HepG2 (cell line): ENCODE measurements at regions not wholly inside any gene's neighbourhood (a gene's known extent, or its start where the extent isn't known, plus 50 kb on each side); places are given as distances from the start of the nearest gene placed in this dataset.

Source experiments
- ARNT ChIP-seq: fragments of 450-650 bp; IDR thresholded peaks from 2 replicates; pipeline ENCODE4 v1.6.1; 2017
- CBX5 ChIP-seq: sonication (generic); formaldehyde crosslinking; IDR thresholded peaks from 2 replicates; pipeline ENCODE4 v1.4.0; 2020; ENCODE audit warnings: missing genetic modification reagents, borderline replicate concordance
- E2F2 ChIP-seq: sonication (generic); formaldehyde crosslinking; IDR thresholded peaks from 2 replicates; pipeline ENCODE4 v1.4.0; 2020; ENCODE audit warnings: missing genetic modification reagents, borderline replicate concordance
- FOXA3 ChIP-seq: IDR thresholded peaks from 2 replicates; pipeline ENCODE4 v1.6.1; 2016; ENCODE audit warnings: missing genetic modification reagents, missing compliant biosample characterization
- GFI1 ChIP-seq: sonication (generic); formaldehyde crosslinking; IDR thresholded peaks from 2 replicates; pipeline ENCODE4 v1.5.0; 2020; ENCODE audit warnings: missing genetic modification reagents, mild to moderate bottlenecking, borderline replicate concordance
- HNRNPH1 ChIP-seq: fragments of 200-400 bp; formaldehyde crosslinking; optimal IDR thresholded peaks from 2 replicates; pipeline ENCODE3; 2017; ENCODE audit warnings: mild to moderate bottlenecking, low read depth, low read length
- KDM6A ChIP-seq: IDR thresholded peaks from 2 replicates; pipeline ENCODE4 v1.6.1; 2016; ENCODE audit warnings: low read depth
- KLF12 ChIP-seq: sonication (generic); formaldehyde crosslinking; IDR thresholded peaks from 2 replicates; pipeline ENCODE4 v1.4.0; 2020; ENCODE audit warnings: missing genetic modification reagents, borderline replicate concordance
- MEIS2 ChIP-seq: sonication (generic); formaldehyde crosslinking; IDR thresholded peaks from 2 replicates; pipeline ENCODE4 v1.9.0; 2021; ENCODE audit warnings: mild to moderate bottlenecking, missing genetic modification reagents
- NR2F1 ChIP-seq, 2 experiments: fragments of 450-650 bp in 1 of 2; formaldehyde crosslinking in 1 of 2; IDR thresholded peaks; 2 replicates each; pipeline versions ENCODE4 v1.5.0 to v1.6.1; 2016 to 2020; ENCODE audit warnings: mild to moderate bottlenecking in 1 of 2, missing compliant biosample characterization in 1 of 2, missing genetic modification reagents in 1 of 2, moderate library complexity in 1 of 2
- SAP130 ChIP-seq: IDR thresholded peaks from 2 replicates; pipeline ENCODE4 v1.6.1; 2016; ENCODE audit warnings: low read depth
- SOX13 ChIP-seq, 3 experiments: fragments of 450-650 bp in 1 of 3; sonication (generic) in 1 of 3; formaldehyde crosslinking in 1 of 3; IDR thresholded peaks in 2 of 3; conservative IDR thresholded peaks in 1 of 3; 2 replicates each; pipeline versions ENCODE4 v1.5.0 to v1.6.1; 2016 to 2020; ENCODE audit warnings: antibody characterized with exemption in 1 of 3, mild to moderate bottlenecking in 1 of 3, missing compliant biosample characterization in 1 of 3, missing genetic modification reagents in 1 of 3, moderate library complexity in 1 of 3
- TGIF2 ChIP-seq: IDR thresholded peaks from 2 replicates; pipeline ENCODE4 v1.6.1; 2016; ENCODE audit warnings: control low read depth, missing compliant biosample characterization
- XBP1 ChIP-seq: sonication (generic); formaldehyde crosslinking; IDR thresholded peaks from 2 replicates; pipeline ENCODE4 v1.5.0; 2020; ENCODE audit warnings: missing genetic modification reagents
- ZBTB4 ChIP-seq: sonication (generic); formaldehyde crosslinking; IDR thresholded peaks from 2 replicates; pipeline ENCODE4 v1.4.0; 2020; ENCODE audit warnings: missing genetic modification reagents, mild to moderate bottlenecking, borderline replicate concordance
- ZNF335 ChIP-seq: sonication (generic); formaldehyde crosslinking; IDR thresholded peaks from 2 replicates; pipeline ENCODE4 v1.4.0; 2020; ENCODE audit warnings: missing genetic modification reagents
- ZNF749 ChIP-seq: sonication (generic); formaldehyde crosslinking; IDR thresholded peaks from 2 replicates; pipeline ENCODE4 v1.8.0; 2022; ENCODE audit warnings: mild to moderate bottlenecking, missing genetic modification reagents, moderate library complexity, borderline replicate concordance
- ZNF839 ChIP-seq: sonication (generic); formaldehyde crosslinking; IDR thresholded peaks from 2 replicates; pipeline ENCODE4 v1.4.0; 2020; ENCODE audit warnings: missing genetic modification reagents, mild to moderate bottlenecking, borderline replicate concordance
- TF ChIP-seq, protein P1 (sequence below): sonication (generic); formaldehyde crosslinking; IDR thresholded peaks from 2 replicates; pipeline ENCODE4 v1.8.1; 2022; ENCODE audit warnings: mild to moderate bottlenecking, missing genetic modification reagents
- TF ChIP-seq, protein P2 (sequence below): sonication (generic); formaldehyde crosslinking; IDR thresholded peaks from 2 replicates; pipeline ENCODE4 v1.4.0; 2020; ENCODE audit warnings: missing genetic modification reagents

DNA sequence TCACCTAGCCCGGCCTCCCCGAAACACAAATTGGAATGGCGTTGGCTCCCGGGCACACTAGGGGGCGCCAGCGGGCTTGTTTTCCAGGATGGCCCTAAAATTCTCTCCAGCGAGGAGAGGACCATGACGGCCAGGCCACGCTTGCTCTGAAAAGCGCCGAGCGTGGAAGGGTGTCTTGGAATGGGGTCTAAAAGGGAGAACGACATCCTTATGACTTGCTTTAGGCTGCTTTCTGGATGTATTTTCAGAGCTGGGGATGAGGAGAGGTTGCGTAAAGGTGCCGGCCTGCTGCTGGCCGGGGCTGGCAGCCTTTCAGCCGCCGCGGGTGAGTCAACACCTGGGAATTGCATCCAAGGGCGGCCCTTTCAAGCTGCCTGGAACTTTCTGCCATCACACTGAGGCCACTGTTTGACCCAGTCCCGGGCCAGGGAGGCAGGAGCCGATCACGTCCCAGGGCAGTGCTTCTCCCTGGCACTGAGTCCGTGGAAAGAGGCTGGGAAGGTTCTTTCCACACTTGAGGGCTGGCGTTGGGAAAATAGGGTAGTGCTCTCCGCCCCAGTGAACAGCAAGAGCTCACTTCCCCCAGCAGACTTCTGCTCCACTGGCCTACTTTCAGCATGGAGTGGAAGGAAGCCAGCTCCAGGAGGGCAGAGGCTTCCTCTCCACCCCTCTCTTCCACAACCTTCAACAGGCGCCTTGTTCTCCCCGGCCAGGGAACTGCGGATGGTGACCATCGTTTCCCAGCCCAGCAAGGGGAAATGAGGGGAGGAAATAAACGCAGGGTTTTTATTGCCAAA lies 216.2 kb downstream of the TTC8 start (continued):
- TF ChIP-seq KDM6A (CRISPR knock-in tag) (peak; percentile 46; the same call in 1 of the 2 replicates), TGIF2 (peak; percentile 25; the same call in 1 of the 2 replicates), XBP1 (CRISPR knock-in tag) (no peak), ZNF839 (CRISPR knock-in tag) (peak; percentile 56; the same call in 1 of the 2 replicates), CBX5 (CRISPR knock-in tag) (peak; percentile 83; the same call in 1 of the 2 replicates), HNRNPH1 (no peak), SAP130 (CRISPR knock-in tag) (peak; percentile 63), ARNT (no peak), ZNF335 (CRISPR knock-in tag) (peak; percentile 73; the same call in 1 of the 2 replicates), NR2F1 (CRISPR knock-in tag; IDR thresholded peaks at IDR 0.05) (peak in 1 of 2 experiments; percentile 7; a peak in 1 of 4 replicates), GFI1 (CRISPR knock-in tag) (peak; percentile 10; the same call in 1 of the 2 replicates), MEIS2 (CRISPR knock-in tag) (peak; percentile 51; the same call in 1 of the 2 replicates), ZNF749 (CRISPR knock-in tag) (no peak; the same call in 1 of the 2 replicates), KLF12 (peak; percentile 36; the same call in 1 of the 2 replicates), SOX13 (IDR thresholded peaks at IDR 0.05) (no peak), SOX13 (CRISPR knock-in tag; conservative IDR thresholded peaks at IDR 0.05 in 1 of 2, IDR thresholded peaks at IDR 0.05 in 1 of 2) (peak in 1 of 2 experiments; percentile 69; a peak in 1 of 4 replicates), ZBTB4 (CRISPR knock-in tag) (peak; percentile 91; the same call in 1 of the 2 replicates), FOXA3 (CRISPR knock-in tag) (peak; percentile 80), E2F2 (CRISPR knock-in tag) (no peak)
- TF ChIP-seq, protein P1, sequence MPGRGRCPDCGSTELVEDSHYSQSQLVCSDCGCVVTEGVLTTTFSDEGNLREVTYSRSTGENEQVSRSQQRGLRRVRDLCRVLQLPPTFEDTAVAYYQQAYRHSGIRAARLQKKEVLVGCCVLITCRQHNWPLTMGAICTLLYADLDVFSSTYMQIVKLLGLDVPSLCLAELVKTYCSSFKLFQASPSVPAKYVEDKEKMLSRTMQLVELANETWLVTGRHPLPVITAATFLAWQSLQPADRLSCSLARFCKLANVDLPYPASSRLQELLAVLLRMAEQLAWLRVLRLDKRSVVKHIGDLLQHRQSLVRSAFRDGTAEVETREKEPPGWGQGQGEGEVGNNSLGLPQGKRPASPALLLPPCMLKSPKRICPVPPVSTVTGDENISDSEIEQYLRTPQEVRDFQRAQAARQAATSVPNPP (CRISPR knock-in tag) = no peak
- TF ChIP-seq, protein P2, sequence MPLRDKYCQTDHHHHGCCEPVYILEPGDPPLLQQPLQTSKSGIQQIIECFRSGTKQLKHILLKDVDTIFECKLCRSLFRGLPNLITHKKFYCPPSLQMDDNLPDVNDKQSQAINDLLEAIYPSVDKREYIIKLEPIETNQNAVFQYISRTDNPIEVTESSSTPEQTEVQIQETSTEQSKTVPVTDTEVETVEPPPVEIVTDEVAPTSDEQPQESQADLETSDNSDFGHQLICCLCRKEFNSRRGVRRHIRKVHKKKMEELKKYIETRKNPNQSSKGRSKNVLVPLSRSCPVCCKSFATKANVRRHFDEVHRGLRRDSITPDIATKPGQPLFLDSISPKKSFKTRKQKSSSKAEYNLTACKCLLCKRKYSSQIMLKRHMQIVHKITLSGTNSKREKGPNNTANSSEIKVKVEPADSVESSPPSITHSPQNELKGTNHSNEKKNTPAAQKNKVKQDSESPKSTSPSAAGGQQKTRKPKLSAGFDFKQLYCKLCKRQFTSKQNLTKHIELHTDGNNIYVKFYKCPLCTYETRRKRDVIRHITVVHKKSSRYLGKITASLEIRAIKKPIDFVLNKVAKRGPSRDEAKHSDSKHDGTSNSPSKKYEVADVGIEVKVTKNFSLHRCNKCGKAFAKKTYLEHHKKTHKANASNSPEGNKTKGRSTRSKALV = peak; percentile 73; the same call in 1 of the 2 replicates
